Endodermal cell (in vitro differentiated cells): ENCODE measurements at regions not wholly inside any gene's neighbourhood (a gene's known extent, or its start where the extent isn't known, plus 50 kb on each side); places are given as distances from the start of the nearest gene placed in this dataset.

Source experiments
- DNase-seq: peaks from one replicate; pipeline ENCODE4 v3.0.0-alpha.2; 2017
- H3K27ac ChIP-seq: 2 replicates; pipeline ENCODE4 v1.5.1; 2013; ENCODE audit warnings: mild to moderate bottlenecking, low read depth, low read length, moderate library complexity
- H3K27me3 ChIP-seq: 2 replicates; pipeline ENCODE4 v1.6.1; 2013; ENCODE audit warnings: mild to moderate bottlenecking, low read length, moderate library complexity; ENCODE audit not compliant: insufficient read depth, control insufficient read depth, poor library complexity, severe bottlenecking
- H3K36me3 ChIP-seq: 2 replicates; pipeline ENCODE4 v1.7.0; 2013; ENCODE audit warnings: mild to moderate bottlenecking, low read length, moderate library complexity; ENCODE audit not compliant: control insufficient read depth, insufficient read depth
- H3K4me1 ChIP-seq: one replicate; pipeline ENCODE4 v1.7.0; 2013; ENCODE audit warnings: low read length; ENCODE audit not compliant: control insufficient read depth, insufficient read depth
- H3K4me3 ChIP-seq: 2 replicates; pipeline ENCODE4 v1.5.1; 2013; ENCODE audit warnings: mild to moderate bottlenecking, low read length, moderate library complexity
- H3K9ac ChIP-seq: 2 replicates; pipeline ENCODE4 v1.6.1; 2013; ENCODE audit warnings: mild to moderate bottlenecking, low read length, moderate library complexity; ENCODE audit not compliant: poor library complexity, severe bottlenecking; ENCODE audit errors: extremely low read depth
- H3K9me3 ChIP-seq: 2 replicates; pipeline ENCODE4 v1.6.1; 2013; ENCODE audit warnings: mild to moderate bottlenecking, low read length, moderate library complexity; ENCODE audit not compliant: control insufficient read depth
- H3K27ac Mint-ChIP-seq: 2 replicates; pipeline ENCODE4 v1.8.0; 2020; ENCODE audit warnings: mixed read lengths
- H3K27me3 Mint-ChIP-seq: 2 replicates; pipeline ENCODE4 v1.8.0; 2021; ENCODE audit warnings: mild to moderate bottlenecking, mixed read lengths; ENCODE audit not compliant: insufficient read depth
- H3K36me3 Mint-ChIP-seq: 2 replicates; pipeline ENCODE4 v1.8.0; 2020; ENCODE audit warnings: low read depth, mixed read lengths
- H3K4me1 Mint-ChIP-seq: 2 replicates; pipeline ENCODE4 v1.8.0; 2020; ENCODE audit warnings: mixed read lengths
- H3K4me3 Mint-ChIP-seq: 2 replicates; pipeline ENCODE4 v1.8.0; 2020; ENCODE audit warnings: mild to moderate bottlenecking, moderate library complexity, mixed read lengths
- H3K9me3 Mint-ChIP-seq: 2 replicates; pipeline ENCODE4 v1.8.0; 2020; ENCODE audit warnings: mild to moderate bottlenecking, mixed read lengths
- CTCF ChIP-seq: fragments of 200-600 bp; sonication (generic); conservative IDR thresholded peaks from 2 replicates; pipeline ENCODE4 v1.5.0; 2021; ENCODE audit warnings: antibody characterized with exemption, mild to moderate bottlenecking
- WGBS, 2 experiments: methylation state at CpG; one replicate each; pipeline versions ENCODE4 v1.1.5 to v1.1.7; 2013; ENCODE audit warnings: missing lambda C conversion rate in 2 of 2, mixed read lengths in 1 of 2; ENCODE audit not compliant: insufficient coverage in 1 of 2, insufficient read length in 1 of 2; 5-methylcytosine and 5-hydroxymethylcytosine counted together

- H3K27me3 ChIP-seq, result no peaks in the 10 kb centered on the region
- H3K4me1 ChIP-seq, result no peaks in the 10 kb centered on the region
- no peak overlapping the region for H3K4me3 ChIP-seq
- no peaks in the 10 kb centered on the region for H3K36me3 ChIP-seq
- no peak overlapping the region for H3K27ac ChIP-seq
- no peaks in the 10 kb centered on the region for H3K36me3 Mint-ChIP-seq
- H3K9me3 ChIP-seq, result no peaks in the 10 kb centered on the region
- H3K4me3 Mint-ChIP-seq, result no peak overlapping the region
- no peak for TF ChIP-seq CTCF
- H3K27ac Mint-ChIP-seq, result no peak overlapping the region
- no peak overlapping the region for H3K9ac ChIP-seq
- peaks cover 2% of the 10 kb centered on the region for H3K9me3 Mint-ChIP-seq
- no peak for DNase-seq
- H3K4me1 Mint-ChIP-seq, result no peaks in the 10 kb centered on the region
- H3K27me3 Mint-ChIP-seq, result no peaks in the 10 kb centered on the region
Measured at GRCh38 chr3:80472459-80472858, 704.7 kb upstream of the ROBO1 start.

- no peak for TF ChIP-seq CTCF
Measured at GRCh38 chr3:80470433-80470832, 702.6 kb upstream of the ROBO1 start.

GRCh38 chr3:80465746-80466145, 697.9 kb upstream of the ROBO1 start:
- Histone ChIP-seq H3K9me3 (no peaks in the 10 kb centered on the region), H3K27me3 (no peaks in the 10 kb centered on the region), H3K36me3 (no peaks in the 10 kb centered on the region), H3K9ac (no peak overlapping the region), H3K27ac (no peak overlapping the region), H3K4me3 (no peak overlapping the region), H3K4me1 (no peaks in the 10 kb centered on the region)
- Mint-ChIP-seq H3K36me3 (no peaks in the 10 kb centered on the region), H3K27ac (no peak overlapping the region), H3K4me3 (no peak overlapping the region), H3K4me1 (no peaks in the 10 kb centered on the region), H3K9me3 (peaks cover 15% of the 10 kb centered on the region), H3K27me3 (no peaks in the 10 kb centered on the region)
- no peak for DNase-seq
- WGBS, 2 experiments, result 97% methylated on average over 1 of the region's 1 CpG; no CpG with 5 or more reads in 1 of the 2 experiments
- TF ChIP-seq CTCF, result no peak

More at GRCh38 chr3:80470433-80470832, 702.6 kb upstream of the ROBO1 start:
- H3K9ac ChIP-seq, result no peak overlapping the region
- H3K36me3 ChIP-seq, result no peaks in the 10 kb centered on the region
- 94% methylated on average over 1 of the region's 2 CpGs; no CpG with 5 or more reads in 1 of the 2 experiments for WGBS, 2 experiments
- no peaks in the 10 kb centered on the region for H3K27me3 ChIP-seq
- H3K27ac ChIP-seq, result no peak overlapping the region
- no peak for DNase-seq
- H3K4me3 ChIP-seq, result no peak overlapping the region
- no peaks in the 10 kb centered on the region for H3K27me3 Mint-ChIP-seq
- no peak overlapping the region for H3K27ac Mint-ChIP-seq
- no peak overlapping the region for H3K4me3 Mint-ChIP-seq
- peaks cover 15% of the 10 kb centered on the region for H3K9me3 Mint-ChIP-seq
- H3K9me3 ChIP-seq, result no peaks in the 10 kb centered on the region
- no peaks in the 10 kb centered on the region for H3K36me3 Mint-ChIP-seq
- no peaks in the 10 kb centered on the region for H3K4me1 ChIP-seq
- no peaks in the 10 kb centered on the region for H3K4me1 Mint-ChIP-seq
